GM12874 (cell line): ENCODE measurements at regions not wholly inside any gene's neighbourhood (a gene's known extent, or its start where the extent isn't known, plus 50 kb on each side); places are given as distances from the start of the nearest gene placed in this dataset.

Experiments
- CTCF ChIP-seq: IDR thresholded peaks from 2 replicates; pipeline ENCODE4 v1.5.1; 2011; ENCODE audit warnings: low read depth, mild to moderate bottlenecking, control low read depth, low read length, moderate library complexity; ENCODE audit not compliant: insufficient read depth

- TF ChIP-seq CTCF, result no peak
These were observed 264.5 kb upstream of the PRR16 start for GRCh38 chr5:120199559-120199958.

- no peak for TF ChIP-seq CTCF
These were observed 257.0 kb upstream of the PRR16 start for GRCh38 chr5:120207129-120207528.

- TF ChIP-seq CTCF, result no peak
These were observed 247.1 kb upstream of the PRR16 start for GRCh38 chr5:120217001-120217400.

- TF ChIP-seq CTCF, result no peak
These were observed 244.1 kb upstream of the PRR16 start for GRCh38 chr5:120219988-120220387.

GRCh38 chr5:120225524-120225923 is 238.6 kb upstream of the PRR16 start:
- TF ChIP-seq CTCF, result no peak

GRCh38 chr5:120228262-120229031 is 235.7 kb upstream of the PRR16 start:
- 0 out of 2 replicates have a peak, but pooled peaks have one; percentile 1 for TF ChIP-seq CTCF

GRCh38 chr5:120229036-120229435 is 235.1 kb upstream of the PRR16 start:
- TF ChIP-seq CTCF, result no peak

- TF ChIP-seq CTCF, result no peak
These were observed 232.5 kb upstream of the PRR16 start for GRCh38 chr5:120231563-120231962.
